Activated T-helper 1 cell treated with anti-CD3 and anti-CD28 coated beads, Interleukin-12 subunit alpha, Interleukin-12 subunit beta, Interleukin-2, Interleukin-4 antibody, amounts not matched to agents 30 ng/mL and 10 ng/mL and 1 ng/mL, durations not matched to agents 14 hours and 24 hours and 36 hours (primary cell): ENCODE measurements at regions not wholly inside any gene's neighbourhood (a gene's known extent, or its start where the extent isn't known, plus 50 kb on each side); places are given as distances from the start of the nearest gene placed in this dataset.

Source experiments
- DNase-seq: peaks from one replicate; pipeline ENCODE4 v3.0.0; 2021; ENCODE audit warnings: low spot score
- H3K27ac Mint-ChIP-seq: one replicate; pipeline ENCODE4 v1.8.0; 2021; ENCODE audit warnings: mild to moderate bottlenecking, mixed read lengths
- H3K27me3 Mint-ChIP-seq: one replicate; pipeline ENCODE4 v1.8.0; 2022; ENCODE audit warnings: mild to moderate bottlenecking, moderate library complexity, mixed read lengths; ENCODE audit not compliant: insufficient read depth
- H3K36me3 Mint-ChIP-seq: one replicate; pipeline ENCODE4 v1.8.0; 2021; ENCODE audit warnings: low read depth, mixed read lengths
- H3K4me1 Mint-ChIP-seq: one replicate; pipeline ENCODE4 v1.8.0; 2021; ENCODE audit warnings: low read depth, mixed read lengths
- H3K4me3 Mint-ChIP-seq: one replicate; pipeline ENCODE4 v1.8.0; 2021; ENCODE audit warnings: mild to moderate bottlenecking, moderate library complexity, mixed read lengths
- H3K9me3 Mint-ChIP-seq: one replicate; pipeline ENCODE4 v1.8.0; 2021; ENCODE audit warnings: mixed read lengths
- intact Hi-C: fragments of 100-400 bp; cut with micrococcal nuclease; formaldehyde crosslinking; loops from one replicate; pipeline ENCODE4 v1.15.1; 2024

DNA sequence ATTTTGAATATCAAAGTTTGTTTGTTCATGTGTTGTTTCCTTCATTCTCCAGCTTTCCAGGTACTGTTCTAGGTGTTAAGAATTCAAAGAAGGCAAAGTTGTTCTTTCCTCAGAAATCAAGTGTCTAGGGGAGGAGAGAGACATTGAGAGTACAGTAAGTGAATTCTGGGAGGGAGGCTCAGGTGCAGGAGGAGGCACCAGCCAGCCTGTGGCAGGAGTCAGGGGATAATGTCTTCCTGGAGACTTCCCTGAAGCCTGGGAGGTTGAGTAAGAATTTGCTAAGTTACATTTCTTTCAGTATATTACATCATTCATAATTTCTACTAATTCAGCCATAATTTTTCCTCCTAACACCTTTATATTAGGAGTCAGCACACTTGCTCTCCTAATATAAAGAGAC, 462.1 kb downstream of the TDRD15 start:
- Mint-ChIP-seq H3K36me3 (no peaks in the 10 kb centered on the region), H3K4me3 (no peak overlapping the region), H3K27me3 (no peaks in the 10 kb centered on the region), H3K27ac (no peak overlapping the region), H3K9me3 (no peaks in the 10 kb centered on the region), H3K4me1 (no peaks in the 10 kb centered on the region)
- no peak for DNase-seq
- intact Hi-C loops: no loop called here

DNA sequence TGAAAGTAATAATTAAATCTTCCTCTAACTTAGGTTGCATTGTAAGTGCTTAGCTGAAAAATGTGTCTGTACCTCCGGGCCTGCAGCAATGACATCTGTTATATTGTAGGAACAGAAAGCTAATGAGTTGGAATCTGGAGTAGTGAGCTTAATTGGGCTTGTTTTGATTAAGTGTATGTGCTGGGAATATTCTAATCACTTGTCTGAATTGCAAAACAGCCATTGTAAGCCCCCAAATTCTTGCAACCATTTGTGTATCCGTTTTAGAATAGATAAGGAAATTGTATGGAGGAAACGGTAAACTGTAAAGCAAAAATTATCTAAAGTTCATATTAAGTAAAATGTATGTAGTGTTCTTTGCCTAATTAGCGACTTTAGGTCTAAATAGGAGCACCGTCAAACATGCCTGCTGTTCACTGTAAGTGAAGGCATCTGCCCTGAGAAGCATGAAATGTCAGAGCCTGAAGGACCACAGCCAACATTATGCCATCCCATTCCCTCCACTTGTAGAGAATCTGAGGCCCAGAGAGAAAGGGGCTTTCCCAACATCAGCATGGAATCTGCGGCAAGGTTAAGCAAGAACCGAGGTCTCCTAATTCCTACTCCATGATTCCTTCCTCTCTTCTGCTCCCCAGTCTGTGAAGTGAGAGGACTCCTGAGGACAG, 466.4 kb downstream of the TDRD15 start:
- no peak for DNase-seq
- Mint-ChIP-seq H3K36me3 (no peaks in the 10 kb centered on the region), H3K27ac (no peak overlapping the region), H3K4me1 (no peaks in the 10 kb centered on the region), H3K4me3 (no peak overlapping the region), H3K27me3 (no peaks in the 10 kb centered on the region), H3K9me3 (peaks cover 10% of the 10 kb centered on the region)
- intact Hi-C loops: no loop called here

DNA sequence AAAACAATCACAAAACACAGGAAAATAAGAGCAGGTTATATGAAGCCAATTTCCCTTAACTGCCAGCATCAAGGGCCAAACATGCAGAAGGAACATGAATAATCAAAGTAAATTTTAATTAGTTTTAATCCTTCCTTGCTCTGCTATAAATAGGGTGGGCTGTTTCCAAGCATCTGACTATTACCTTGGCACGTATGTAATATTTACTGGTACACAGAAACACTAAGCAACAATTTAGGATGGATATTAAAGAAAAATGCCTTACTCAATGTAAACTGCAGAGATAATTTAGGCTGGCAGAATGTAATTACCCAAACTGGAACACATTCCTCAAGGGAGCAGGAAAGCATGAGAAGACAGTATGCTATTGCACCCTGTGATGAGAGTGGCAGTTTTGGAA, 468.2 kb downstream of the TDRD15 start:
- Mint-ChIP-seq H3K9me3 (peaks cover 19% of the 10 kb centered on the region), H3K4me1 (no peaks in the 10 kb centered on the region), H3K4me3 (no peak overlapping the region), H3K27ac (no peak overlapping the region), H3K36me3 (no peaks in the 10 kb centered on the region), H3K27me3 (no peaks in the 10 kb centered on the region)
- DNase-seq: no peak
- intact Hi-C loops: no loop called here

DNA sequence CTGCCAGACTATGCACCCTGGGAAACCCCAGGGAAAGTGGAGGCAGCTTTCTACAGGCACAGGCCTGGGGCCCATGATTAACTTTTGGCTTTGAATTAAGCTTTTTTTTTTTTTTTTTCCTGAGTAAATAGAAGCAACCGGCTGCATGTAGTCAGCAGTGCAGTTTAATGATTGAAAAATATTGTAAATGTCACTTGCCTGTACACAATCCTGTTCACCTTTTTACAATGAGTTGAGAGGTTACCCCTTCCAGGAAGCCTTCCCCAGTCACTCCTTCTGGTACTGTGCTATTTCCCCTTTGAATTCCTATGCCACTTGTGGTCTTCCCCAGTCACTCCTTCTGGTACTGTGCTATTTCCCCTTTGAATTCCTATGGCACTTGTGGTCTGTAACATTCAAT, 475.6 kb downstream of the TDRD15 start:
- DNase-seq: no peak
- no peaks in the 10 kb centered on the region for H3K4me1 Mint-ChIP-seq
- H3K36me3 Mint-ChIP-seq: no peaks in the 10 kb centered on the region
- H3K27me3 Mint-ChIP-seq: no peaks in the 10 kb centered on the region
- intact Hi-C loops: no loop called here
- H3K9me3 Mint-ChIP-seq: peaks cover 15% of the 10 kb centered on the region
- no peak overlapping the region for H3K27ac Mint-ChIP-seq
- H3K4me3 Mint-ChIP-seq: no peak overlapping the region

DNA sequence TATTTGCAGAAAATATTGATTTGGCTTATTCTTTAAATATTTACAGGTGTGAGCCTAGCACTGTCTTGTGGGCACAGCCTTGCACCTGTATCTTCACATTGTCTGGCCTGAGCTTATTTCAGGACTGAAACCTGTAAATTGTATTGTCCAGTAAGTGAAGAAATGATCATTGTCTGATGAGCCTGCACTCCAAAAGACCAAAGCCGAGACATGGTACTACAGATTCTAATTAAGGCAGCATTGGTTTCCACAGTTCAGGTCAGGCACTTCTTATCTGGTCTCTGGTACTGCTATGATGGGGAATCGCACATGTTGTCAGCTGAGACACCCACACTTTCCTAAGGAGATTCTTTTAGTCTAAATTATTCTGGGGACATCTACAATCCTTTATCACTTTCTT, 479.0 kb downstream of the TDRD15 start:
- Mint-ChIP-seq H3K27ac (no peak overlapping the region), H3K27me3 (no peaks in the 10 kb centered on the region), H3K36me3 (no peaks in the 10 kb centered on the region), H3K4me3 (no peak overlapping the region), H3K9me3 (peaks cover 9% of the 10 kb centered on the region), H3K4me1 (no peaks in the 10 kb centered on the region)
- intact Hi-C loops: no loop called here
- DNase-seq: no peak

DNA sequence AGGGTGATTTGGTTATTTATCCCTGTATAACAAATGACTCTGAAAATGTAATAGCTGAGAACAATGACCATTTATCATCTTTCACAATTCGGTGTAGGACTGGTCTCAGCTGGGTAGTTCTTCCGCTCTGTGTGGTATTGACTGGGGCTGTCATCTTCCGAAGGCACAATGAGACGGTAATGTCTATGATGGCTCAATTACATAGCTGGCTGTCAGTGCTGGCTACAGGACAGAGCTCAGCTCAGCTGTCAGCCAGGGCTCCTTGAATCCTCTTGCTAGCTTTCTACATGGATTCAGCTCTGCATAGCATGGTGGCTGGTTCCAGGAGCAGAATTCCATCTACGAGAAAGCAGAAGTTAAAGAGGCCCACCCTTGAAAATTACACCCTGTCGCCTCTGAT, 483.8 kb downstream of the TDRD15 start:
- H3K27me3 Mint-ChIP-seq: no peaks in the 10 kb centered on the region
- no peak for DNase-seq
- peaks cover 7% of the 10 kb centered on the region for H3K9me3 Mint-ChIP-seq
- H3K4me3 Mint-ChIP-seq: no peak overlapping the region
- intact Hi-C loops: no loop called here
- H3K36me3 Mint-ChIP-seq: no peaks in the 10 kb centered on the region
- no peak overlapping the region for H3K27ac Mint-ChIP-seq
- H3K4me1 Mint-ChIP-seq: no peaks in the 10 kb centered on the region

DNA sequence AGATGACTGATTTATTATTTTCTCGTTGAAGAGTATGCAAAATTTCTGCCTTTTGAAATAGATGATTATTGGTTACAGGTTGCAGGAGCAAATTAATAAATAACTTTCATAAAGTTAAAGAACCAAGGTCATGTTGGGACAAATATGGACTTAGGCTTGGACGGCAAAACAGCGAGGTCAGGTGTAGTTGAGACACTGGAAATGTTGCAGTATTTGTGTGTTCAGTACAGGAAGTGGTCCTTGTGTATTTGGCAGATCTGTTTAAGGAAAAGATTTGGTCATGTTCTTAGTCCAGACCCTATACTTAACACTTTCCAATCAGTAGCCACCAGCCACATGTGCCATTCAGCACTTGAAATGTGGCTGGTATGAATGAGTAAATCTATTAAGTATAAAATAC, 486.5 kb downstream of the TDRD15 start:
- Mint-ChIP-seq H3K36me3 (no peaks in the 10 kb centered on the region), H3K4me1 (no peaks in the 10 kb centered on the region), H3K9me3 (peaks cover 15% of the 10 kb centered on the region), H3K27me3 (no peaks in the 10 kb centered on the region), H3K4me3 (no peak overlapping the region), H3K27ac (no peak overlapping the region)
- DNase-seq: no peak
- intact Hi-C loops: no loop called here

DNA sequence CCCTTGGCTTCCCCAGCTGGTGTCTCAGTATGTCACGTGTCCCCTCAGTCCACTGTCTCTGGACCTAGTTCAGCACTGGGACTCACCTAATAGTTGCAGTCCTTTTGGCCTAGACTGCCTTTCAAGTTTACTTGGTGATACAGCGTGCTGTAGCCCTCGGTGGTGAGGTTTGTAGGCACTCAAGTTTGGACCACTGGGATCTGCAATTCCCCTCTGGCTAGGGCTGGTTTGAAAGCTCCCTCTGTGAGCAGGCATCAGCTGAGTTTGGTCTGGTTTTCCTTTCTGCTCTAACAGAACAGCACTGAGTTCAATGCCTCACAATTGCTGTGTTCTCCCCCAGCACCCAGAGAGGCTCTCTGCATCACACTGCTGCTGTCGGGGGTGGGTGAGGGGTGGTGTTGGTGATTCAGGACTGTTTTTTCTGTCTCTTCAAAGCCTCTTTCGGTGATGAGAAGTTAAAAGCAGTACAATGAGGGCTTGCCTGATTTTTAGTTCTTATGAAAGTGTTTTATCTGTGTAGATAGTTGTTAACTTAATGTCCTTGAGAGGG, 494.2 kb downstream of the TDRD15 start:
- Mint-ChIP-seq H3K36me3 (no peaks in the 10 kb centered on the region), H3K27ac (no peak overlapping the region), H3K27me3 (no peaks in the 10 kb centered on the region), H3K4me3 (no peak overlapping the region), H3K9me3 (peaks cover 14% of the 10 kb centered on the region), H3K4me1 (no peaks in the 10 kb centered on the region)
- intact Hi-C loops: no loop called here
- DNase-seq: no peak

DNA sequence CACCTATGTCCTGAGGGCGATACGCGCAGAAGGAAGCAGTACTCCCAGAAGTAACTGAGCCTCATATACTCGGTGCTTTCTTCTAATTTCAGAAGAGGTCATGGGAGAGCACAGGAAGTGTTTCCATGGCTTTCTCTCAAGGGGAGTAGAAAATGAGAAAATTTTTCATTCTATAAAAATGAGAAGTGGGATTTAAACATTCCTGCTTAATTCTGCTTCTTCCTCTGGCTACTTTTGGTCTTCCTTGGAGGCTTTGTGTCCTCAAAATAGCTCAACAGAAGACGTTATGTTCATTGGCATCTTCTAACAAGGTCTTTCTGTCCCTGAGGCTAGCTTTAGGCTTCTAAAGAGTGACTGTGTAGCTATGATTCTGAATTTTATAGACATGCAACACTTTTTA, 497.0 kb downstream of the TDRD15 start:
- DNase-seq: no peak
- Mint-ChIP-seq H3K4me3 (no peak overlapping the region), H3K4me1 (no peaks in the 10 kb centered on the region), H3K27ac (no peak overlapping the region), H3K36me3 (no peaks in the 10 kb centered on the region), H3K27me3 (no peaks in the 10 kb centered on the region), H3K9me3 (peaks cover 3% of the 10 kb centered on the region)
- intact Hi-C loops: no loop called here

DNA sequence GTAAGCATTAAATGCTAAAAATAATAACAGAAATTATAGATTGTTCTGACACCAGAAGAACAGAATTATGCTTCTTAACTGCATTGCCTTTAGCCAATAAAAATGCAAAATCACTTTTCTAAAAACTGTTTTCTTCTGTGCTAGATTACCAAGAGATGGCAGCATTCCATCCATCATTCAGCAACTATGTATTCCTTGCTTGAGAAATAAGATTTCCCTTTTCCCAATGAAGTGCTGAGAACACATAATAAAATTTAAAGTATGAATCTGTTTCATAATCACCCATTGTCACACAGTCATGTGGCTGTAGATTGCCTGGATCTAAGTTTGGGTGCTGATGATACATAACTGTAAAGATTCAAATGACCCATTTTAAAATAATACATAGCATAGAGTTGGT, 504.2 kb downstream of the TDRD15 start:
- Mint-ChIP-seq H3K27me3 (no peaks in the 10 kb centered on the region), H3K9me3 (no peaks in the 10 kb centered on the region), H3K27ac (no peak overlapping the region), H3K4me3 (no peak overlapping the region), H3K4me1 (no peaks in the 10 kb centered on the region), H3K36me3 (no peaks in the 10 kb centered on the region)
- DNase-seq: no peak
- intact Hi-C loops: no loop called here

DNA sequence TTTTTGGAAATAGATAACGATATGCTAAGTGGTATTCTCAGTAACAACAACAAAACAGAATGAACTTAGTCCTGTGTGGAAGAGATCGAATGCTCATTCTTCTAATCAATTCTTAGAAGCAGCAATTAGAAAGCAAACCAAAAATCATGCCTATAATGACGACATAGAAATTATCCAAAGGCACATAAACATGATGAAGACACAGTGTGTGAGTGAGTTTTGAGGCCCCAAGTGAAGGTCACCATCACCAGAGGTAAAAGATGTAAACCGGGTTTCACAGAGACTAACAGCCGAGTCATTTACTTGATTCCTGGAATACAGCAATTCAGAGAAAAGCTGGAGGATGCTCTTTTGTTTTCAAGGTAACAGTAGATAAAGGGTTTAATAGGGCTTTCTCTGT, 509.2 kb downstream of the TDRD15 start:
- no peaks in the 10 kb centered on the region for H3K4me1 Mint-ChIP-seq

DNA sequence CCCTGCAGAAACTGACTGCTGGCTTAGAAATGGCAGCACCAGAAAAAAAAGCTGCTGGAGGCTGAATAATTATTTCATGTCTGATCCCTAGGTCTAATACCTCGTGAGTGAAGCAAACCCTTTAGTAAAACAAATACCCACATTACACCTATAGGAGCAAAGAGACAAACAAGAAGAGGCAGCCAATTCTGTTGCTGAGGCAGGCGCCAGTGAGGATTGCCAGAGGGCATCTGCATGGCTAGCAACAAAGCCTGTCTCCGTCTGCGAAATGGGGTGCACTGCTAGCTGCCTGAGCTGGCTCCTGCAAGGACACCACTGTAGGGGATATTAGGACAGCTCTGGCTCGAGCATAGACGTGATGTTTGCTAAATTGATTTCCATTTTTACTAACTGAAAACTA, 509.7 kb downstream of the TDRD15 start:
- H3K9me3 Mint-ChIP-seq: no peaks in the 10 kb centered on the region
- no peak overlapping the region for H3K27ac Mint-ChIP-seq
- DNase-seq: no peak
- no peaks in the 10 kb centered on the region for H3K36me3 Mint-ChIP-seq
- H3K4me3 Mint-ChIP-seq: no peak overlapping the region
- no peaks in the 10 kb centered on the region for H3K4me1 Mint-ChIP-seq
- intact Hi-C loops: no loop called here
- H3K27me3 Mint-ChIP-seq: no peaks in the 10 kb centered on the region

More for the DNA sequence above, 509.2 kb downstream of the TDRD15 start:
- Mint-ChIP-seq H3K4me3 (no peak overlapping the region), H3K27me3 (no peaks in the 10 kb centered on the region), H3K27ac (no peak overlapping the region), H3K9me3 (no peaks in the 10 kb centered on the region), H3K36me3 (no peaks in the 10 kb centered on the region)
- intact Hi-C loops: no loop called here
- no peak for DNase-seq

DNA sequence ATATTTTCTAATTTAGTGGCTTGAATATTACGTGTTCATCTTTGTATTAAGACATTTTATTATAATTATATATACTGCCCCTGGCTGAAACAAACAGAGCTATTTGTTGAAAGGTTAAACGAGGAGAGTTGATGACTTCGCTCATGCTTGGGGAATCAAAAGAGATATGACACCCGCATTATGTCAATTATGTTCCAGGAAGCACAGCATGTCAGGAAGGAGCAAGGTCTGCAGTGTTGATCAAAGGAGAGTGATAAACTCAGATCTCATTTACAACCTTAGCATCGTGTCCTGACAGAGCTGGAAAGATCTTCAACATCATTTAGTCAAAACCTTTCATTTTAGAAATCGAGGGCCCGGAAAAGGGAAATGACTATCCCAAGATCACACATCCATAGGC, 510.1 kb downstream of the TDRD15 start:
- DNase-seq: no peak
- no peaks in the 10 kb centered on the region for H3K4me1 Mint-ChIP-seq
- intact Hi-C loops: no loop called here
- H3K9me3 Mint-ChIP-seq: no peaks in the 10 kb centered on the region
- no peak overlapping the region for H3K4me3 Mint-ChIP-seq
- H3K27ac Mint-ChIP-seq: no peak overlapping the region
- H3K36me3 Mint-ChIP-seq: no peaks in the 10 kb centered on the region
- no peaks in the 10 kb centered on the region for H3K27me3 Mint-ChIP-seq

DNA sequence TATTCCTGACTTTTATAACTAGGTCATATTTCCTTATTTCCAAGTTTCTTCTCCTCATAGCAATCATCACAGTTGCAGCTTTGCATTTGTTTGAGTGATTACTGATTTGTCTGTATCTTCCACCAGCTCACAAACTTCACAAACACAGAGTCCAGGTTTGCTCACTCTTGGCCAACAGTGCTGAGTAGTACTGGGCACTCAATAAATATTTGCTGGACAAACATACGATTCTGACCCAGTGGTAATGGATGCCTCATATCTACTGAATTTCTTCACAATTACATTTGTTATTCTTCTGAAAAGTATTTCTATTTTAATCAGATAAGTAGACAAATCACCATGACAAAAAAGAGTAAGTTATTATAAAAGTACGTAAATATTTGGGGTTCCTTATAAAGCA, 516.3 kb downstream of the TDRD15 start:
- no peaks in the 10 kb centered on the region for H3K4me1 Mint-ChIP-seq
- H3K36me3 Mint-ChIP-seq: no peaks in the 10 kb centered on the region
- H3K27me3 Mint-ChIP-seq: no peaks in the 10 kb centered on the region

More for the DNA sequence above, 516.3 kb downstream of the TDRD15 start:
- DNase-seq: no peak
- Mint-ChIP-seq H3K4me3 (no peak overlapping the region), H3K9me3 (peaks cover 6% of the 10 kb centered on the region), H3K27ac (no peak overlapping the region)
- intact Hi-C loops: no loop called here
